H1 (cell line): ENCODE measurements at regions not wholly inside any gene's neighbourhood (a gene's known extent, or its start where the extent isn't known, plus 50 kb on each side); places are given as distances from the start of the nearest gene placed in this dataset.

Source experiments
- CTCF ChIA-PET: fragments of 300-600 bp; sonication (Branson Sonifier 250); formaldehyde crosslinking; loops from one replicate; lab custom pipeline; 2021; ENCODE audit not compliant: partially characterized antibody; lab: Charles Lee
- POLR2A ChIA-PET: fragments of 300-600 bp; sonication (Branson Sonifier 250); formaldehyde crosslinking; loops from one replicate; lab custom pipeline; 2021; ENCODE audit warnings: inconsistent platforms; ENCODE audit not compliant: partially characterized antibody; lab: Charles Lee
- DNase-seq, 2 experiments: peaks; one replicate each; pipeline versions ENCODE4 v3.0.0 to v3.0.0-alpha.2; 2010 to 2022; ENCODE audit warnings: low spot score in 2 of 2, low read depth in 1 of 2, mixed read lengths in 1 of 2
- FAIRE-seq: peaks from 2 replicates; lab custom pipeline; 2011; peaks lifted over from hg19 to GRCh38; lab: Jason Lieb, UNC
- H2AFZ ChIP-seq: 2 replicates; pipeline ENCODE4 v1.8.1; 2012; ENCODE audit warnings: low read length, inconsistent platforms
- H2AK5ac ChIP-seq: 2 replicates; pipeline ENCODE4 v1.6.1; 2013; ENCODE audit warnings: low read depth, low read length
- H2BK120ac ChIP-seq: replicated peaks from 2 replicates; pipeline ENCODE3; 2013; ENCODE audit warnings: low read depth, low read length, inconsistent platforms
- H2BK12ac ChIP-seq: 2 replicates; pipeline ENCODE4 v1.6.1; 2013; ENCODE audit warnings: low read depth, low read length
- H2BK15ac ChIP-seq: 2 replicates; pipeline ENCODE4 v1.6.1; 2013; ENCODE audit warnings: low read length
- H2BK20ac ChIP-seq: 2 replicates; pipeline ENCODE4 v1.6.1; 2013; ENCODE audit warnings: low read length
- H2BK5ac ChIP-seq: 2 replicates; pipeline ENCODE4 v1.6.1; 2013; ENCODE audit warnings: low read depth, low read length
- H3K14ac ChIP-seq: 2 replicates; pipeline ENCODE4 v1.6.1; 2013; ENCODE audit warnings: inconsistent platforms; ENCODE audit not compliant: insufficient read length
- H3K18ac ChIP-seq: 2 replicates; pipeline ENCODE4 v1.6.1; 2013; ENCODE audit warnings: low read length; ENCODE audit errors: extremely low read depth
- H3K23ac ChIP-seq: 2 replicates; pipeline ENCODE4 v1.6.1; 2013; ENCODE audit warnings: inconsistent platforms; ENCODE audit not compliant: insufficient read length
- H3K23me2 ChIP-seq: 2 replicates; pipeline ENCODE4 v1.6.1; 2013; ENCODE audit warnings: low read depth, low read length
- H3K27ac ChIP-seq: 2 replicates; pipeline ENCODE4 v1.6.1; 2011; ENCODE audit warnings: low read depth, low read length, inconsistent platforms
- H3K27me3 ChIP-seq, 4 experiments: replicated peaks in 1 of 4; 1 replicate in 1 of 4; 2 replicates in 3 of 4; pipeline versions ENCODE4 v1.6.1 to v1.8.1; 2011 to 2013; ENCODE audit warnings: low read length in 3 of 4, mild to moderate bottlenecking in 3 of 4, inconsistent platforms in 2 of 4, mixed read lengths in 2 of 4, moderate library complexity in 1 of 4; ENCODE audit not compliant: control insufficient read depth in 3 of 4, insufficient read depth in 3 of 4; ENCODE audit errors: extremely low read depth in 1 of 4
- H3K36me3 ChIP-seq, 4 experiments: 2 replicates each; pipeline versions ENCODE4 v1.6.1 to v1.8.1; 2011 to 2013; ENCODE audit warnings: mild to moderate bottlenecking in 4 of 4, low read length in 3 of 4, moderate library complexity in 2 of 4, control low read depth in 1 of 4, inconsistent platforms in 1 of 4; ENCODE audit not compliant: insufficient read depth in 4 of 4, control insufficient read depth in 2 of 4
- H3K4ac ChIP-seq: replicated peaks from 2 replicates; pipeline ENCODE3; 2013; ENCODE audit warnings: low read length, low read depth, mixed read lengths, inconsistent platforms; ENCODE audit not compliant: insufficient read length
- H3K4me1 ChIP-seq, 4 experiments: replicated peaks in 1 of 4; 1 replicate in 1 of 4; 2 replicates in 3 of 4; pipeline versions ENCODE4 v1.6.1 to v1.8.1; 2011 to 2013; ENCODE audit warnings: low read length in 3 of 4, inconsistent platforms in 2 of 4, mixed read lengths in 1 of 4; ENCODE audit not compliant: insufficient read depth in 4 of 4, control insufficient read depth in 3 of 4
- H3K4me2 ChIP-seq, 2 experiments: 2 replicates each; pipeline versions ENCODE4 v1.6.1 to v1.8.1; 2011 to 2013; ENCODE audit warnings: low read depth in 2 of 2, low read length in 2 of 2, control low read depth in 1 of 2, inconsistent platforms in 1 of 2, mild to moderate bottlenecking in 1 of 2; ENCODE audit not compliant: insufficient read depth in 1 of 2
- H3K4me3 ChIP-seq, 4 experiments: fragments of 200-600, 300-600 bp in 1 of 4; sonication (generic), shearing (Covaris generic), sonication (Bioruptor Twin) in 1 of 4; 2 replicates each; pipeline versions ENCODE4 v1.5.1 to v1.8.1; 2011 to 2016; ENCODE audit warnings: low read length in 4 of 4, low read depth in 3 of 4, control low read depth in 2 of 4, inconsistent platforms in 2 of 4, mild to moderate bottlenecking in 2 of 4, mixed read lengths in 1 of 4, moderate library complexity in 1 of 4; ENCODE audit not compliant: insufficient read depth in 2 of 4; ENCODE audit errors: extremely low read depth in 1 of 4
- H3K56ac ChIP-seq: replicated peaks from 2 replicates; pipeline ENCODE3; 2013; ENCODE audit warnings: low read depth, mild to moderate bottlenecking, mixed read lengths, low read length, inconsistent platforms; ENCODE audit not compliant: insufficient read length
- H3K79me1 ChIP-seq: 2 replicates; pipeline ENCODE4 v1.6.1; 2013; ENCODE audit warnings: low read depth, low read length, control low read depth
- H3K79me2 ChIP-seq, 2 experiments: 2 replicates each; pipeline versions ENCODE4 v1.6.1 to v1.8.1; 2012 to 2013; ENCODE audit warnings: low read length in 2 of 2, mild to moderate bottlenecking in 2 of 2, inconsistent platforms in 1 of 2; ENCODE audit not compliant: insufficient read depth in 2 of 2, control insufficient read depth in 1 of 2
- H3K9ac ChIP-seq, 4 experiments: replicated peaks in 1 of 4; 1 replicate in 1 of 4; 2 replicates in 3 of 4; pipeline versions ENCODE4 v1.6.1 to v1.8.1; 2011 to 2013; ENCODE audit warnings: low read depth in 3 of 4, low read length in 3 of 4, control low read depth in 2 of 4, mild to moderate bottlenecking in 2 of 4, moderate library complexity in 2 of 4, inconsistent platforms in 1 of 4; ENCODE audit errors: extremely low read depth in 1 of 4
- H3K9me3 ChIP-seq, 2 experiments: 2 replicates each; pipeline versions ENCODE4 v1.6.1 to v1.8.1; 2012 to 2013; ENCODE audit warnings: mild to moderate bottlenecking in 2 of 2, moderate library complexity in 2 of 2, control low read depth in 1 of 2, inconsistent platforms in 1 of 2, low read depth in 1 of 2, low read length in 1 of 2, mixed read lengths in 1 of 2; ENCODE audit not compliant: insufficient read depth in 2 of 2
- H4K20me1 ChIP-seq, 2 experiments: replicated peaks in 1 of 2; 2 replicates each; pipeline versions ENCODE3 to v1.8.1; 2011 to 2013; ENCODE audit warnings: inconsistent platforms in 2 of 2, low read length in 2 of 2, mild to moderate bottlenecking in 1 of 2; ENCODE audit not compliant: insufficient read depth in 2 of 2, control insufficient read depth in 1 of 2
- H4K5ac ChIP-seq: 2 replicates; pipeline ENCODE4 v1.6.1; 2013; ENCODE audit warnings: low read length, low read depth, mixed read lengths, inconsistent platforms; ENCODE audit not compliant: insufficient read length
- H4K8ac ChIP-seq: 2 replicates; pipeline ENCODE4 v1.8.0; 2013; ENCODE audit warnings: mild to moderate bottlenecking, moderate library complexity, low read length, inconsistent platforms; ENCODE audit not compliant: insufficient read depth; ENCODE audit errors: extremely low read depth
- H4K91ac ChIP-seq: replicated peaks from 2 replicates; pipeline ENCODE3; 2013; ENCODE audit warnings: low read length, mixed read lengths, inconsistent platforms; ENCODE audit not compliant: insufficient read length
- CBX5 ChIP-seq: fragments of 300-800, 300-1000 bp; sonication (generic); IDR thresholded peaks from 2 replicates; pipeline ENCODE4 v1.7.1; 2016; ENCODE audit warnings: antibody characterized with exemption, low read length, low read depth
- EGR1 ChIP-seq: IDR thresholded peaks from 2 replicates; pipeline ENCODE4 v1.6.1; 2011; ENCODE audit warnings: low read depth, low read length, borderline replicate concordance
- HDAC2 ChIP-seq, 2 experiments: fragments of 300-600 bp in 1 of 2; sonication (generic) in 1 of 2; IDR thresholded peaks; 2 replicates each; pipeline ENCODE4 v1.6.1; 2011 to 2012; ENCODE audit warnings: low read depth in 2 of 2, low read length in 2 of 2, mild to moderate bottlenecking in 2 of 2, moderate library complexity in 2 of 2, borderline replicate concordance in 1 of 2, inconsistent platforms in 1 of 2
- HDAC6 ChIP-seq: IDR thresholded peaks from one replicate; pipeline ENCODE4 v1.7.1; 2012; ENCODE audit warnings: low read depth, mild to moderate bottlenecking, inconsistent platforms, low read length, moderate library complexity
- KDM1A ChIP-seq: fragments of 200-600, 300-600 bp; sonication (generic); IDR thresholded peaks from 2 replicates; pipeline ENCODE4 v1.7.1; 2016; ENCODE audit warnings: mild to moderate bottlenecking, low read length, borderline replicate concordance
- MAX ChIP-seq: IDR thresholded peaks from 2 replicates; pipeline ENCODE4 v1.6.1; 2012; ENCODE audit warnings: inconsistent platforms
- RBBP5 ChIP-seq: IDR thresholded peaks from 2 replicates; pipeline ENCODE4 v1.7.1; 2012; ENCODE audit warnings: low read depth, mild to moderate bottlenecking, inconsistent platforms, low read length, moderate library complexity, borderline replicate concordance
- SP1 ChIP-seq: IDR thresholded peaks from 2 replicates; pipeline ENCODE4 v1.6.1; 2011; ENCODE audit warnings: low read depth, low read length
- SP4 ChIP-seq: IDR thresholded peaks from 2 replicates; pipeline ENCODE4 v1.6.1; 2012; ENCODE audit warnings: low read length, inconsistent platforms
- WGBS, 2 experiments: shearing (Covaris generic) in 1 of 2; methylation state at CpG; one replicate each; pipeline versions ENCODE4 v1.1.6 to v1.1.7; 2013 to 2015; ENCODE audit warnings: low lambda C conversion rate in 2 of 2, mixed read lengths in 2 of 2, inconsistent platforms in 1 of 2, low coverage in 1 of 2, missing lambda C conversion rate in 1 of 2; ENCODE audit not compliant: insufficient replicate concordance in 2 of 2, insufficient coverage in 1 of 2, insufficient read length in 1 of 2; ENCODE audit errors: extremely low coverage in 1 of 2, missing lambda C conversion rate in 1 of 2; 5-methylcytosine and 5-hydroxymethylcytosine counted together

GRCh38 chrX:106451933-106452332 lies 159.8 kb upstream of the RADX start:
- Histone ChIP-seq H3K18ac (no peak overlapping the region), H2BK12ac (no peak overlapping the region), H2BK120ac (no peak overlapping the region), H2BK15ac (no peak overlapping the region)
- TF ChIP-seq RBBP5 = no peak
- TF ChIP-seq CBX5 = no peak
- TF ChIP-seq EGR1 = no peak
- no peak for TF ChIP-seq MAX
- TF ChIP-seq SP4 = no peak
- TF ChIP-seq HDAC2 (IDR thresholded peaks at IDR 0.05; ENCODE audit: borderline replicate concordance in 1 of 2, low read depth in 2 of 2, low read length in 2 of 2) = no peak
- TF ChIP-seq HDAC6 = no peak
- TF ChIP-seq SP1 = no peak
- TF ChIP-seq KDM1A = no peak
- TF ChIP-seq, all 59 proteins: peak for 0
- H3K14ac ChIP-seq = no peak overlapping the region
- no peak overlapping the region for H4K8ac ChIP-seq
- H3K36me3 ChIP-seq = no peaks in the 10 kb centered on the region
- H3K23ac ChIP-seq = no peak overlapping the region
- H3K79me2 ChIP-seq = no peaks in the 10 kb centered on the region
- H3K23me2 ChIP-seq = no peaks in the 10 kb centered on the region
- FAIRE-seq (no peak), DNase-seq (no peak)
- H3K4me3 ChIP-seq = no peak overlapping the region
- no peak overlapping the region for H3K9ac ChIP-seq
- H3K27ac ChIP-seq = no peak overlapping the region
- 100% methylated on average over 2 of the region's 2 CpGs; no CpG with 5 or more reads in 1 of the 2 experiments for WGBS, 2 experiments
- no peak overlapping the region for H2AFZ ChIP-seq
- no peak overlapping the region for H3K4me2 ChIP-seq
- no peak overlapping the region for H2AK5ac ChIP-seq
- H3K56ac ChIP-seq = no peak overlapping the region
- POLR2A ChIA-PET = no interaction called here
- no peaks in the 10 kb centered on the region; a peak in 1 of 4 replicates for H3K9me3 ChIP-seq
- no peak overlapping the region for H4K91ac ChIP-seq
- CTCF ChIA-PET = no interaction called here
- H3K4ac ChIP-seq = no peak overlapping the region
- no peaks in the 10 kb centered on the region for H4K20me1 ChIP-seq
- H2BK5ac ChIP-seq = no peak overlapping the region
- H3K27me3 ChIP-seq = no peaks in the 10 kb centered on the region
- H2BK20ac ChIP-seq = no peak overlapping the region
- H4K5ac ChIP-seq = no peak overlapping the region
- no peaks in the 10 kb centered on the region for H3K79me1 ChIP-seq
- no peaks in the 10 kb centered on the region for H3K4me1 ChIP-seq
